NCI-H187 treated with DMSO at 0.1 percent for 48 hours (cell line): ENCODE measurements at regions not wholly inside any gene's neighbourhood (a gene's known extent, or its start where the extent isn't known, plus 50 kb on each side); places are given as distances from the start of the nearest gene placed in this dataset.
A peak's percentile ranks its signal among the peaks of the same experiment; 100 is the strongest.

Experiments used
- DNase-seq: peaks from one replicate; lab custom pipeline; 2025; lab: John Stamatoyannopoulos, UW

DNA sequence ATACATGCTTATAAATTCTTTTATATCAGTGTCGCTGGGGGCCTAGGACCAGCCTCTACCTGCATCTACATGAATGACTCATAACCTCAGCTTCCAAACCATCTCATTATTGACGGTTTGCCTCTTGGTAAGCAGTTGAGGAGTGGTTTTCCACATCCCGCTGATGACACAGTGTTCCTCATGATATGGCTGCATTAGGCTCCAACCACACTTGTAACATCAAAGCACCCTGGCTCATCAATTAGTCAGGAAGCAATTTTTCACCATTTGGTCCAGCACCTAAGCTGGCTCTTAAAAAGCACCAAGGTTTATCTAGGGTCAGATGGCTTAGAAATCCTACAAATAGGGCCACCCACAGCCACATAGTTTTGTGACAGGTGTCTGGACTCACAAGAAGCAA, 402.4 kb downstream of the ARHGEF28 start:
- no peak for DNase-seq

DNA sequence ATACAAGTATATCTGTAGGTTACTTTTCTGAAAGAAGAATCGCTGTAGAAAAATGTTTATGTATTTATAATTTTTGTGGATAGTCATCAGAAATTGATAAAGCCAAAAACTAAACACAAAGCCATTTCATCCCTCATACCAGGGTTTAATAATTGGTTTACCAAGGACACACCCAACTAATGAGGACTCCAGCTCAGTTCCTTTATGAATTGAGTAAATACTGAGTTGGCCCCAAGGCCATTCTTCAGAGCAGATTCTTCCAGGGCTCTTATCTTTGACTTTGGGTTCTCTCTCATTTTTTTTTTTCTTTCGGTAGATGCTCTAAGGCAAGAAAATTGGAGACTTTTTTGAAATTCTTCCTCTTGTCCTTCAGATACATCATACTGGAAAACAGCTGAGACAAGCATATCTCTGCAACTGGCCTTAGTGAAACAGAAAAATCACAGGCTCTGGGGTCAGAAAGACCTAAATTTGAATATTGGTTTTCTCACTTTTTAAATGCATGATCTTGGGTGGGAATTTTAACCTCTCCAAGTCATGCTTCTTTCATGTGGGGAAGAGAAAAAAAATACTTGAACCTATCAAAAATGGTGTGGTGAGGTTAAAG, 401.8 kb downstream of the ARHGEF28 start:
- DNase-seq, result no peak

DNA sequence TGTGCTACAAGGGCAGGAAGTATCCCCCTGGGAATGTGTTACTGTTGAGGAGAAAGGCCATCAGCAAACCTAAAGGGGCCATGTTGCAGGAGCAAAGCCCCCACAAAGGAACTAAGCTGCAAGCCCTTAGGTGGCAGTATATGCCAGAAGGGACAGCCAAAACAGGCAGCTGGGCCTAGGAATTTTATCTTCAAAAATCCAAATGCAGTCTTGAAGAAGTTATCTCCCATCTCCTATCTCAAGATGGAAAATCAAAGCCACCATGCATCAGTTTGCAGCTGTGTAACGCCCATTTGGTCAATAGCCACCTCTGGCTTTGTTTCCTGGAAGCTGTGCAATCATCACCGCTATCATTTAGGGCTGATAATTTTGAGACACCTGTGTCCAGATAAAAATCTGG, 400.3 kb downstream of the ARHGEF28 start:
- DNase-seq, result no peak

DNA sequence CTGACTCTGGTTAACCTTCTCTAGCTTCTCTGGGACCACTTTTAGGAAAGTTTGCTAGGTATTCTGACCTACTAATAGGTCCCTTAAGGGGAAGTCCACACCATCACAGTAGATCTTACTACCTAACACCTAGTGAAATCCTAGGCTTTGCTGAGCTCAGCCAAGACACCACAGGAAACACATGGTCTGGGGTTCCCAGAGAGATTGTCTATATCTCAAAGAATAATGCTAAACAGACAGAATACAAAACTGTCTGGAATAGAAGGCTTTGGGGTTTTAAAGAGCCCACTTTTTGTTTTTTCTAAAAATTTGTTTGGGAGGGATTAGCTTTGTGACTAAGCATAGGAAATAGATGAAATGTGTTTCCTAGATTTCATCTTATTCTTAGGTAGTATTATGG, 395.1 kb downstream of the ARHGEF28 start:
- no peak for DNase-seq

DNA sequence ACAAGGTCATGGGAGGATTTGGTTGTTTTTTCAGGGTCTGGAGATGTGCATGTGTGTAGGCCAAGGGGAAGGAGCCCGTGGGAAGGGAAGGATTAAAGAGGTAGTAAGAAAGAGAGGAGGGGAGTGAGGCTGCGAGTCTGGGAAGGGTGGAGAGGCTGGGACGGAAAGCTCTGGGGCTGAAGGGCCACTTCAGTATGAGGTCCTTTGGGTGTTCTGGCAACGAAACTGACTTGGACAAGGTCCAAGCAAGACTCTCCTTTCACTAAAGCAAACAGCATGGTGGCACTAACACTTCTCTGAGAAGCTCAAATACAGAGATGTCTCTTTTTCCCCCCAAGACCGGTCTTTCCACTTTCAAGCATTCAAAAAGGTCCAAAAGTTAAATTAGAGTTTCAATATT, 394.5 kb downstream of the ARHGEF28 start:
- DNase-seq, result peak; percentile 54

DNA sequence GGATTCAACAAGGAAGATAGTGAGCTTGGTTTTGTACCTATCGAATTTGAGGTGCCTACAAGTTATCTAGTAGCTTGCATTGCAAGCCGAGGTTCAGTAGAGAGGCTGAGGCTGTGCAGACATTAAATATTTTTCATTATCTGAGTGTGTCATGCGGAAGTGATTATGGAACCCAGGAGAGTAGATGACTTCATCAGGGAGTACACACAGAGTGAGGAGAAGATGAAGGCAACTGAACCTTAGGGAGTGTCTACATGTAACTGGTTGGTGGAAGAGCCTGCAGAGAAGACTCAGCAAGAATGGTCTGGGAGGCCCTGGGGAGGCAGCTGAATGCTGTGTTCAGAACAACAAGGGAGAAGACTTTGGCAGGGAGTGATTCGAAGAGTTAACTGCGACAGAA, 393.9 kb downstream of the ARHGEF28 start:
- no peak for DNase-seq

DNA sequence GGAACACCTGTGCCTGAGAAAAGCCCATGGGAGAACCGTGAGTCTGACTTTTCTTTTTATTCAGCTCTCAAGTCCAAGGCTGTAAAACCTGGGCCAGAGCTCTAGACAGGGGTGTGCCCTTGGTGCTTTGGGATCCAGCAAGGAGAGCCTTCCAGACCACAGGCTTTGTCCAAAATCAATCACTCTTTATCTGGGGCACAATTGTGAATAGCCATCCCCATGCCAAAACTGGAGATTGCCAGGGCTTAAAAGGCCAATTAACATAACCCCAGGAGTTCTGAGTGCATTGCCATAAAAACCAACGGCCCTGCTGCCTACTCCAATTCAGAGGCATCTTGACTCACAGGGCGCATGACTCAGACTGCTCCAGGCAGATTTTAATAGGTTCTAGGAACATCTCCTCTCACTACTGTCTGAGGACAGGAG, 391.8 kb downstream of the ARHGEF28 start:
- DNase-seq, result no peak

DNA sequence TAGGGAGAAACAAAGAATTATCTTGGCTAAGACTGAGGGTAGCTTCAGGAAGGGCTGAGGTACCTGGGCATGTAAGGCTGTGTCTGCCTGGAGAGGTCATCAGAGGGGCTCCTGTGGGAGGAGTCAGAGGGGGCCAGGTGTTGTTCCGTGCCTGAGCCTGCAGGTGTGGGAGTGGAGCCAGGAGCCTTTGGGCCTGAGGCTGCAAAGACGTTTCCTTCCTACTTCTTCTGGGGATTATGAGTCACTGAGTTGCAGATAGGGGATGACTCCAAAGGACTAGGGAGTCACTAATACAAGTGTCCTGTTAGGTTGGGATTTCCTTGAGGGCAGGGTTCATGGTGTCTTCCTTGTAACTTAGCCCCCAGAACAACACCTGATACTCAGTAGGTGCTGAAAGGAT, 391.1 kb downstream of the ARHGEF28 start:
- DNase-seq, result no peak

DNA sequence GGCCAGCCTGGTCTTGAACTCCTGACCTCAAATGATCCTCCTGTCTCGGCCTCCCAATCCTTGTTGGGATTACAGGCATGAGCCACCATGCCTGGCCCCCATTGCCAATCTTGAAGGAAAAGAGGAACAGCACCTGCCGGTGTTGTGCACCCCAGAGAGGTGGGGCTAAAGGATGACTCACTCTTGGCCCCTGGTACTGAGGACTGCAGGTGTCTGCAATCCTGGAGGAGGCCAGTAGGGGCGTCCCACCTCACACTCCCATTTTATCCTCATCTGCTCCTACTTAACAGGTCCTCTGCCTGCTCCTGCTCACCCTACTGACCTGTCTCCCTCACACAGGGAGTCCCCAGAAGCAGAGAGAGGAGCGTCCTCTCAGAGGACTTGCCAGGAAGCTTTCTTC, 390.4 kb downstream of the ARHGEF28 start:
- no peak for DNase-seq

DNA sequence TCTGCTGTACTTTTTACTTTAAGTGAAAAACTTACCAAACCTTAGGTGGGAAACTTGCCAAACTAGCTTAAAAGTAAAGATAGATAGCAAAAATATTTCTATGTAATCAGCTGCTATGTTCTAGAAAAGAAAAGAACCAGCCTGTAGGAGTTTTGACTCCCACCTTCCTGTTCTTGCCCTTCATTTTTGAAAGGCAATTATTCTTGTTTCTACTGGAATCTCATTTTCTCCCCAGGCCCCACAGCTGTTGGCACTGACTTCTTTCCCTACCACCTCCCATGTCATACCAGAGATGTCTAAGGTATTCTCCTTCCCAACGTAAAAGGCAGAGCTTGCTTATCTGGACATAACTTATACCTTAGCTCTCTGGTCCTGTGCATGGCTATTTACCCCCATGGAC, 389.7 kb downstream of the ARHGEF28 start:
- no peak for DNase-seq

DNA sequence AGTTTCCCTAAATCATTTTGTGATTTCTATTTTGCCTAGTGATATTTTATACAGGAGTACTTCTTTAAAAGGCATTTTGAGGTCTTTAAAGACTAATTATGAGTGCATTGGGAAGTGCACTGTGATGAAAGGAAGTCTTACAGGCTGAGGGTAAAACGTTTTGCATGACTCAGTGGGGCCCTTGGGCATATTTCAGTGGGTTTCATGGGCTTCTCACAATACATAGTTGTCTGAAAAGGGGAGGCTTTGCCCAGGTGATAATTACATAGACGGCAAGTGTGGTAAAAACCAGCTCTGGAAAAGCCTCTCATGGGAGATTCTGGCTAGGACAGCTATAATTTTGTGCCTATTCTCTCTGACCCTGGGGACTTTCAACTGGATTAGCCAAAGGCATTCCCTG, 387.2 kb downstream of the ARHGEF28 start:
- DNase-seq, result no peak

DNA sequence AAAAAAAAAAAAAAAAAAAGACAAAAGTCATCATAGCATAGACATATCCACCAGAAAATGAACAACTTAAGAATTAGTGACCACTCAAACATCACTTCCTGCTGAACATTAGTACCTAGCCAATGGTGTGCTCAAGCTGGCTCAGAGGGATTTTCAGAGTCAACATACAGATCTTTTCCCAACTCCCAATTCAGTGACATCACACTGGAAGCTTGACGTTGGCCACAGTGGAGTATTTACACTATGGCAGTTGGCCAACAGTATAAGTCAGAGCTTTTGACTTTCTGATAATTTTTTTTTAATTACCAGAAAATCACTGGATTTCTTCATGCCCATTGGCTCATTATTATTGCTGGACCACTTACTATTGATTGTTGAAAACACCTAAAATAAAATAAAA, 383.5 kb downstream of the ARHGEF28 start:
- no peak for DNase-seq

DNA sequence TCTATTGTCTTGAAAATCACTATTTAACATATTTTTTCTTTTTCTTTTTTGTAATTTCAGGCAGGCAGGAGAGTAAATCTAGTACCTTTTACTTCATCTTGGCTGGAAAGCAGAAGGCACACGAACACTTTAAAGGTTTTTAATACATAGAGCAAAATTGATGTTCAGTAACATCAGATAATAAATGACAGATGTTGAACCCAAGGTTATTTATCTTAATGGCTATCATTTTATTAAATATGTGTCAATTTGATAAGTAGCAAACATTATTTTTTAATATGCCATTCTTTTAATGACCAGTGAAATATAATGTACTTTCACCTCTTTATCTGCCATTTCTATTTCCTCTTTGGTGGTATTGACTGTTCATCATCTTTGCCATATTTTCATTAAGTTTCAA, 381.2 kb downstream of the ARHGEF28 start:
- no peak for DNase-seq

DNA sequence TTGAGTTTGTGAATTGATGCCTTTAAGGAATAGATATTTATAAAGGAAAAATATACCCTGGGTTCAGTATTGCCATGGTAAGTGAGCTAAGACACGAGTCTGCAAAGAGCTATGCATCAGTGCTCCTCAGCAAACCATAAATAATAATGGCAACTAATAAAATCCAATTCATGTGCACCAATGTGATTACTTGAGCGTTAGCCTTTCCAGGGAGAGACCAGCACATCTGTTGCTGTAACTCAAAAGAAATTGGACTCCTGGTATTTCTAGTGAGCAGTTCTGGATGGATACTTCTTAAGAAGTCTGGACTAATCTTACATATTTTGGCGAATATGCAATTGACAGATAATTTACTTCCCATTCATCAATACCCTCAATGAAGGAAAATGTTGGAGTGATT, 373.3 kb downstream of the ARHGEF28 start:
- DNase-seq, result no peak

DNA sequence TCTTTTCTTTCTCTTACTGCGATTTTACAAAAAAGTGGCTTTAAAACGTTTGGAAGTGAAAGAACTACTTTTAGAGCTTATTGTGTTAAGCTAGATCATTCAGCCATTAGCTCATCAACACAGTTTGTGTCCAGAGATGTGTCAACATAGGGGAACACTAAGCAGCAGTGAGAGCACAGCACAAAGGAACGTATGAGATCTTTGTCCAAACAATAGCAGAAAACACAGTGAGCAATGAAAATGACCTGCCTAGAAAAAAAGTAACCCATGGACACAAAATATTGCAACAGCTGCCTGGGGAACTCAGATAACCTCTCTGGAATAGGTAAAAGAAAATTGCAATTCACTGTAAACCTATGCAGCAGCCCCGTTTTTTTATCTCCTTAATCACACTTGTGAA, 372.5 kb downstream of the ARHGEF28 start:
- no peak for DNase-seq

DNA sequence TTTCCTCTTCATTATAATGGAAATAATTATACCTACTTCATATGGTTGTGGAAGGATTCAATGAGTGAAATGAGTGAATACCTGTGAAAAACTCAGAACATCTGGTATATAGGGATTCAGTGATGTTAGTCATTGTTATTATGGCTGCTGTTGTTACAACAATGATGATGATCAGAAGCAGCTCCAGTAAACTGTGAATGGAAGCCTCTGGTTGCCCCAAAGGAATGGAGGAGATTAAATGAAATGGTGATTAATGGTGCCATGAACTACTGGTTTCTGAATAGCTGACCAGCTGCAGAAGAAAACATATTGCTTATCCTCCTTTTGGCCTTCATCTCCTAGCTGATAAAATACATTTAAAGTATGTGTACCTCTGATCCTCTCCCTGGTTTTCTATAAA, 372.0 kb downstream of the ARHGEF28 start:
- no peak for DNase-seq

DNA sequence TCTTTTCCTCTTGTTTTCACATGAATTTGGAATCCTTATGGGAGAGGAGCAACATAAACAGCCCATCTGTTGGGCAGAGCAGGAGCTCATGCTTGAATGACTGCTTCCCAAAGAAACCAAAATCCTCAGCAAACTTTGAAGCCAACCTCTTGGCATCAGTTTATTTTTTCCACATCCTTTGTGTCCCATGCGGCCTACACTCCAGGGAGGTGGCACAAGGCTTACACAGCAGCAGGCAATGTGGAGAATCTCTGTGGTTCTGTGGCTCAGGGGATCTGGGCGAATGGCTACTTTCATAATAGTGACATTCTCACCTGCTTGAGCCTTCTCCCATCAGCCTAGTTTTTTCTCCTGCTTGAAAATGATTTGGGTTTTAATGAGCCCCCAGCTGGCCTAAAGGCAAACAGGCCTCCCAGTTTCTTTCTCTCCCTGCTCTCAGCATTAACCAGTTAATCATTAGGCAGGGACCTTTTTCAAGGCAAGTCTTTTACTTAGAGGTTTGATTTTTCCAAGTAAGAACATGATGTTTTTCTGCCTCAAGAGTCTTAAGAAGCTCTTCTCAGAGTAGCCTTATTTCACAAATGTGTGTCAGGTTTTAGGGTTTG, 370.3 kb downstream of the ARHGEF28 start:
- no peak for DNase-seq

DNA sequence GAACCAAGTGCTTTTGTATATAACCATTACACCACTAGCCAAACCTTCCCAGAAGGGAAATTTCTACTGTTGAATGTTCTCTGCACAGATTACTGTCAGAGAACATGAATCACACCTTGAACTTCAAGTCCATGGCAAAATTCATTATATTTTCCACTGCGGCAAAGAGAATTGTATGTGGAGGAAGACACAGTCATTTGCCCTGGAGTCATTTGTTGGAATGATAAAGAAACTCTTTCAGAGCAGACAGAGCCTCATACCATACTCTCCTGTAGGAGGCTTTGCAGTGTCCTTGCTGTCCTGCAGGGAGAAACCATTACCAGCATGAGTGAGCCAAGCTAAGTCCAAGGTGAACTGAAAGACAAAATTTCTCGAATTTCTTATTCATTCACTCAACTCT, 369.0 kb downstream of the ARHGEF28 start:
- no peak for DNase-seq
